SH-SY5Y (cell line): ENCODE measurements at regions not wholly inside any gene's neighbourhood (a gene's known extent, or its start where the extent isn't known, plus 50 kb on each side); places are given as distances from the start of the nearest gene placed in this dataset.

ENCODE experiments used
- GATA2 ChIP-seq: IDR thresholded peaks from 2 replicates; pipeline ENCODE4 v1.6.1; 2011; ENCODE audit warnings: mild to moderate bottlenecking, low read depth, low read length
- GATA3 ChIP-seq: IDR thresholded peaks from 2 replicates; pipeline ENCODE4 v1.6.1; 2011; ENCODE audit warnings: low read depth, mild to moderate bottlenecking, low read length, moderate library complexity

GRCh38 chr10:124186956-124187355 lies 93.6 kb upstream of the CHST15 start:
- TF ChIP-seq GATA2: no peak
- no peak for TF ChIP-seq GATA3
